SK-N-SH (cell line): ENCODE measurements at regions not wholly inside any gene's neighbourhood (a gene's known extent, or its start where the extent isn't known, plus 50 kb on each side); places are given as distances from the start of the nearest gene placed in this dataset.
A peak's percentile ranks its signal among the peaks of the same experiment; 100 is the strongest.

Experiments
- CTCF ChIA-PET: fragments of 300-600, 350-600 bp; formaldehyde crosslinking; extraction: SDS; loops from one replicate; lab custom pipeline; 2021; lab: Yijun Ruan, JAX
- POLR2A ChIA-PET: fragments of 350-600 bp; sonication (Branson Sonifier 250); formaldehyde crosslinking; extraction: SDS; loops from one replicate; lab custom pipeline; 2020; ENCODE audit warnings: antibody characterized with exemption, inconsistent platforms; lab: Yijun Ruan, JAX
- DNase-seq: peaks from one replicate; pipeline ENCODE4 v3.0.0; 2012
- H2AFZ ChIP-seq: fragments of 200-600 bp; sonication (generic); 2 replicates; pipeline ENCODE4 v1.8.1; 2016; ENCODE audit warnings: antibody characterized with exemption, mild to moderate bottlenecking, low read depth
- H3F3A ChIP-seq: fragments of 200-600 bp; sonication (generic); replicated peaks from 2 replicates; pipeline ENCODE3; 2016; ENCODE audit warnings: antibody characterized with exemption, mild to moderate bottlenecking; ENCODE audit not compliant: insufficient read depth
- H3K27ac ChIP-seq, 2 experiments: fragments of 200-500 bp in 1 of 2; fragments of 200-600 bp in 1 of 2; sonication (Bioruptor generic) in 1 of 2; sonication (generic), shearing (Covaris generic) in 1 of 2; 2 replicates each; pipeline versions ENCODE4 v1.5.1 to v1.6.1; 2014 to 2016; ENCODE audit warnings: low read depth in 2 of 2, inconsistent platforms in 1 of 2, low read length in 1 of 2, mild to moderate bottlenecking in 1 of 2, mixed read lengths in 1 of 2
- H3K27me3 ChIP-seq: fragments of 200-600 bp; sonication (generic), shearing (Covaris generic); 2 replicates; pipeline ENCODE4 v1.6.1; 2016; ENCODE audit warnings: mixed run types; ENCODE audit not compliant: insufficient read depth
- H3K36me3 ChIP-seq, 2 experiments: fragments of 200-500 bp in 1 of 2; fragments of 200-600 bp in 1 of 2; sonication (Bioruptor generic) in 1 of 2; sonication (generic) in 1 of 2; replicated peaks in 1 of 2; 2 replicates each; pipeline versions ENCODE3 to v1.5.1; 2014 to 2016; ENCODE audit warnings: low read length in 1 of 2, mild to moderate bottlenecking in 1 of 2; ENCODE audit not compliant: insufficient read depth in 2 of 2, control insufficient read depth in 1 of 2
- H3K4me1 ChIP-seq, 2 experiments: fragments of 200-500 bp in 1 of 2; fragments of 200-600 bp in 1 of 2; sonication (Bioruptor generic) in 1 of 2; sonication (generic), shearing (Covaris generic) in 1 of 2; 2 replicates each; pipeline versions ENCODE4 v1.5.1 to v1.6.1; 2014 to 2016; ENCODE audit warnings: low read depth in 1 of 2, low read length in 1 of 2, mixed run types in 1 of 2; ENCODE audit not compliant: insufficient read depth in 2 of 2, control insufficient read depth in 1 of 2
- H3K4me2 ChIP-seq: fragments of 200-600 bp; sonication (generic), shearing (Covaris generic); 2 replicates; pipeline ENCODE4 v1.6.1; 2017; ENCODE audit warnings: mixed run types
- H3K4me3 ChIP-seq, 2 experiments: fragments of 200-500 bp in 1 of 2; fragments of 200-600 bp in 1 of 2; sonication (Bioruptor generic) in 1 of 2; sonication (generic), shearing (Covaris generic) in 1 of 2; 2 replicates each; pipeline versions ENCODE4 v1.5.1 to v1.8.1; 2014 to 2016; ENCODE audit warnings: low read depth in 2 of 2, inconsistent platforms in 1 of 2, low read length in 1 of 2, mild to moderate bottlenecking in 1 of 2, mixed read lengths in 1 of 2, moderate library complexity in 1 of 2
- H3K79me2 ChIP-seq: fragments of 200-600 bp; sonication (generic); 2 replicates; pipeline ENCODE4 v1.8.1; 2017; ENCODE audit warnings: mild to moderate bottlenecking; ENCODE audit not compliant: insufficient read depth
- H3K9ac ChIP-seq: fragments of 200-600 bp; sonication (generic); 2 replicates; pipeline ENCODE4 v1.6.1; 2017; ENCODE audit warnings: mixed run types
- H3K9me2 ChIP-seq: fragments of 200-600 bp; sonication (generic); 2 replicates; pipeline ENCODE4 v1.6.1; 2017; ENCODE audit warnings: mixed run types
- H3K9me3 ChIP-seq: fragments of 200-600 bp; sonication (generic); 2 replicates; pipeline ENCODE4 v1.6.1; 2017; ENCODE audit warnings: mixed run types, mild to moderate bottlenecking, moderate library complexity
- H4K20me1 ChIP-seq: fragments of 200-600 bp; sonication (generic); 2 replicates; pipeline ENCODE4 v1.6.1; 2017; ENCODE audit warnings: mild to moderate bottlenecking, mixed run types; ENCODE audit not compliant: insufficient read depth
- EP300 ChIP-seq, 2 experiments: IDR thresholded peaks; 2 replicates each; pipeline versions ENCODE4 v1.4.0 to v1.6.1; 2012; ENCODE audit warnings: borderline replicate concordance in 1 of 2, low read depth in 1 of 2, low read length in 1 of 2
- FOSL2 ChIP-seq: IDR thresholded peaks from 2 replicates; pipeline ENCODE4 v1.4.0; 2012; ENCODE audit warnings: low read depth, mild to moderate bottlenecking, moderate library complexity, borderline replicate concordance
- FOXJ3 ChIP-seq: sonication (generic); formaldehyde crosslinking; IDR thresholded peaks from 2 replicates; pipeline ENCODE4 v1.5.1; 2020; ENCODE audit warnings: mild to moderate bottlenecking, missing genetic modification reagents
- GATA2 ChIP-seq: sonication (generic); formaldehyde crosslinking; IDR thresholded peaks from 2 replicates; pipeline ENCODE4 v1.5.0; 2020; ENCODE audit warnings: mild to moderate bottlenecking, missing genetic modification reagents
- JUND ChIP-seq: IDR thresholded peaks from 2 replicates; pipeline ENCODE4 v1.4.0; 2012
- POLR2AphosphoS5 ChIP-seq: IDR thresholded peaks from 2 replicates; pipeline ENCODE4 v1.6.1; 2012; ENCODE audit warnings: low read depth, low read length
- TAF1 ChIP-seq: IDR thresholded peaks from 2 replicates; pipeline ENCODE4 v1.6.1; 2012; ENCODE audit warnings: low read depth, mild to moderate bottlenecking, low read length, moderate library complexity, borderline replicate concordance
- TCF12 ChIP-seq: IDR thresholded peaks from 2 replicates; pipeline ENCODE4 v1.4.0; 2012
- WGBS: methylation state at CpG from one replicate; pipeline ENCODE4 v1.1.6; 2017; ENCODE audit warnings: low lambda C conversion rate; 5-methylcytosine and 5-hydroxymethylcytosine counted together
- TF ChIP-seq, protein P1 (sequence below): fragments of 150-350 bp; IDR thresholded peaks from 2 replicates; pipeline ENCODE4 v1.6.1; 2017; ENCODE audit warnings: antibody characterized with exemption, low read length, low read depth, borderline replicate concordance

DNA sequence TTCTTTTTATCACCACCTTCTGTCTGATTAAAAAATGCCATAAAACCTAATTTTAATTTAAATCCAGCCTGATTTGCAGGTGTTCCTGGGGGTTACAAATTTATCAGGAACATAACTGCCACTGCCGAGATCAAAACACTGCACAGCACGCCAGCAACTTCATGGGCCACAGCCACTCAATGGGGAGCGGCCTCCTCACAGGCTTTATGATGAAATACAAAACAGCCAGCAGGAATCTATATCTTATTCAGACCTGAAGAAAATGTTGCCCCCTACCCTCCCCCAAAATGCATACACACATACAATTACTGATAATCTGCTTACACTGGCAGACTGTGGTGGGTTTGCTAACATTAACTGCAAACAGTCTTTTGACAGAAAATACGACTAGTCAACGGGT lies 151.7 kb upstream of the POU5F2 start:
- Histone ChIP-seq H3K9me2 (no peaks in the 10 kb centered on the region), H3K27me3 (no peaks in the 10 kb centered on the region), H3K4me2 (no peak overlapping the region), H3K4me1 (peaks cover 0 to 22% of the 10 kb centered on the region in 2 experiments; a peak in 2 of 4 replicates), H3K27ac (peak overlapping the region in 1 of 2 experiments; percentile 53; a peak in 1 of 4 replicates), H3K9ac (no peak overlapping the region), H3K4me3 (no peak overlapping the region), H3K36me3 (no peaks in the 10 kb centered on the region), H3K9me3 (no peaks in the 10 kb centered on the region), H3K79me2 (no peaks in the 10 kb centered on the region), H4K20me1 (no peaks in the 10 kb centered on the region), H3F3A (no peaks in the 10 kb centered on the region), H2AFZ (no peak overlapping the region)
- ChIA-PET POLR2A (no interaction called here), CTCF (interaction anchor here (0.8 to 2.2 kb wide), 3 partner anchors 14 to 92 kb away, joined by 3 to 15 read pairs (median 4); no protein-coding TSS in a partner anchor)
- no peak for DNase-seq
- TF ChIP-seq EP300 (IDR thresholded peaks at IDR 0.05; ENCODE audit: borderline replicate concordance in 1 of 2, low read depth in 1 of 2, low read length in 1 of 2) (peak in 1 of 2 experiments; percentile 37; a peak in 1 of 4 replicates), FOSL2 (no peak)
- 94% methylated on average over 5 of the region's 5 CpGs for WGBS

DNA sequence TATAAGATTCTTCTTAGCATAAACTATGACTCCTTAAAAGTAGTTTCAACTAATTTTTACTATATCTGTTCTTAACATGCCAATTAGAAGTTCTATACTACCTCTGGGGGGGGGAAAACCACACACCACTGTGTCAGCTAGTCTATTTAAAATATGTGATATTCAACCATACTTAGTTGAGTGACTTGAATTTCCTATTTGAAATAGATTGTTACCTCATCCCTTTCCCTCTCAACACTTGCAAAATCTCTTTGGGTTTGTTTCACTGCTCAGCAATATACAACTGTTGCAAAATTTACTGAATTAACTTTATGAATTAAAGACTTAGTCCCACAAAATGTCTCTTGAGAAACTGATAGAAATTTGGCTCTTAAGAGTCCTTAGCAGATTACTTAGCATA lies 151.1 kb upstream of the POU5F2 start:
- Histone ChIP-seq H4K20me1 (no peaks in the 10 kb centered on the region), H3K27me3 (no peaks in the 10 kb centered on the region), H3K9me3 (no peaks in the 10 kb centered on the region), H3K4me3 (no peak overlapping the region), H2AFZ (no peak overlapping the region), H3K36me3 (no peaks in the 10 kb centered on the region), H3K27ac (no peak overlapping the region; a peak in 1 of 4 replicates), H3K9ac (no peak overlapping the region), H3K4me2 (no peak overlapping the region), H3K79me2 (no peaks in the 10 kb centered on the region), H3K9me2 (no peaks in the 10 kb centered on the region), H3K4me1 (peaks cover 0 to 22% of the 10 kb centered on the region in 2 experiments; a peak in 2 of 4 replicates), H3F3A (no peaks in the 10 kb centered on the region)
- ChIA-PET CTCF (interaction anchor here (1.0 to 1.2 kb wide), 2 partner anchors 92 to 633 kb away, joined by 3 to 5 read pairs; no protein-coding TSS in a partner anchor), POLR2A (no interaction called here)
- DNase-seq: no peak
- TF ChIP-seq, protein P1, sequence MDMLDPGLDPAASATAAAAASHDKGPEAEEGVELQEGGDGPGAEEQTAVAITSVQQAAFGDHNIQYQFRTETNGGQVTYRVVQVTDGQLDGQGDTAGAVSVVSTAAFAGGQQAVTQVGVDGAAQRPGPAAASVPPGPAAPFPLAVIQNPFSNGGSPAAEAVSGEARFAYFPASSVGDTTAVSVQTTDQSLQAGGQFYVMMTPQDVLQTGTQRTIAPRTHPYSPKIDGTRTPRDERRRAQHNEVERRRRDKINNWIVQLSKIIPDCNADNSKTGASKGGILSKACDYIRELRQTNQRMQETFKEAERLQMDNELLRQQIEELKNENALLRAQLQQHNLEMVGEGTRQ: no peak
- TF ChIP-seq TAF1: no peak
- TF ChIP-seq POLR2AphosphoS5: no peak

DNA sequence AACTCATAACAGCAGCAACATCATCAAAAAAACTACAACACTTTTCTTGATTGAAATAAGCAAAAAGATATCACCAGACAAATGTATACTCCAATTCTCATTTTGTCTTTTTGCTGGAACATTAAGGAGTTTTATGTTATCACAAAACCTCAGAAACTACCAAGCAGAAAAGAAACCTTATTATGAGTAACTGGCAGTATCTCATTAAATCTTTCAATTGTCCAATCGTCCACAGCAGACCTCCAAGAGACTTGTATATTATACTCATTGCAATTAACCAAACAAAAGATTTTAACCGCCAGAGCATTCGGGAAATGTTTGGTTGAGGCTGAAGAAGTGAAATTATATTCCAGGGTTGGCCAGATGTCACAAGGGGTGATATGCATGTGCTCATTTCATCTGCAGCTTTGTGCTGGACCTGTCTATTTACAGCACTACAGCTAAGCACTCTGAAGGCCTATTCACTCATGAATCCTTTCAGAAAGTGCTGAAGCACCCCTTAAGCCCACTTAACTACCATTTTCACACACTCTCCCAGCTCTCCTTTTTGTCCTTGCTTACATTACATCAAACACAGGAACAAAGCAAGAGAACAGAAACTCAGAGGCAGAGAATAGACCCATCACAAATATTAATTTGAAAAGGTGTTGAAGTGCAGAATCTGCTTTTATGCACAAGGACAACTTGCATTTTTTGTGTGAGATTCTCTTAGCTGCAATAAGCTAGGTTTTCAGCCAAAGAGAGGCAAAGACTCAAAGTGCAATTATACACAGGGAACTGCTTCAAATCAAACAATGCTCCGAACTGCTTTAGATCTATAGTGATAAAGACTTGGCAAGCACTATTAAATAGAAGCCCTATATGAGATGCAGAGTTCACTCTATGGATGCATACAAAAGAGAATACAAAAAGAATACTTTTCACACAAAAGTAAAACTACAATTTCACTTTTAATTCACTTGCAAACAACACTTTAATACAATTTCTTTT lies 150.4 kb upstream of the POU5F2 start:
- CTCF ChIA-PET: interaction anchor here (0.6 to 1.2 kb wide), 3 partner anchors 91 to 633 kb away, joined by 3 to 5 read pairs (median 3); no protein-coding TSS in a partner anchor
- no peak for DNase-seq

More for the DNA sequence above, 150.4 kb upstream of the POU5F2 start:
- Histone ChIP-seq H3K9ac (no peak overlapping the region), H3K27ac (peak overlapping the region in 1 of 2 experiments; percentile 63; a peak in 2 of 4 replicates), H3K79me2 (no peaks in the 10 kb centered on the region), H2AFZ (no peak overlapping the region), H3K4me3 (no peak overlapping the region), H3K9me3 (no peaks in the 10 kb centered on the region), H3K36me3 (no peaks in the 10 kb centered on the region), H3F3A (no peaks in the 10 kb centered on the region), H3K9me2 (no peaks in the 10 kb centered on the region), H3K27me3 (no peaks in the 10 kb centered on the region), H3K4me2 (no peak overlapping the region), H3K4me1 (peaks cover 0 to 22% of the 10 kb centered on the region in 2 experiments; a peak in 2 of 4 replicates), H4K20me1 (no peaks in the 10 kb centered on the region)
- 72% methylated on average over 4 of the region's 4 CpGs for WGBS
- TF ChIP-seq JUND (no peak), EP300 (IDR thresholded peaks at IDR 0.05; ENCODE audit: borderline replicate concordance in 1 of 2, low read depth in 1 of 2, low read length in 1 of 2) (no peak), TCF12 (no peak), GATA2 (peak; percentile 68), FOXJ3 (CRISPR knock-in tag) (no peak)
- POLR2A ChIA-PET: no interaction called here
